HG02973 (cell line): ENCODE measurements at regions not wholly inside any gene's neighbourhood (a gene's known extent, or its start where the extent isn't known, plus 50 kb on each side); places are given as distances from the start of the nearest gene placed in this dataset.

Source experiments
- ATAC-seq: cut with Tn5 transposase; IDR thresholded peaks from one replicate; pipeline ENCODE4 v1.9.1; 2021; ENCODE audit warnings: moderate library complexity; ENCODE audit not compliant: unreplicated experiment

DNA sequence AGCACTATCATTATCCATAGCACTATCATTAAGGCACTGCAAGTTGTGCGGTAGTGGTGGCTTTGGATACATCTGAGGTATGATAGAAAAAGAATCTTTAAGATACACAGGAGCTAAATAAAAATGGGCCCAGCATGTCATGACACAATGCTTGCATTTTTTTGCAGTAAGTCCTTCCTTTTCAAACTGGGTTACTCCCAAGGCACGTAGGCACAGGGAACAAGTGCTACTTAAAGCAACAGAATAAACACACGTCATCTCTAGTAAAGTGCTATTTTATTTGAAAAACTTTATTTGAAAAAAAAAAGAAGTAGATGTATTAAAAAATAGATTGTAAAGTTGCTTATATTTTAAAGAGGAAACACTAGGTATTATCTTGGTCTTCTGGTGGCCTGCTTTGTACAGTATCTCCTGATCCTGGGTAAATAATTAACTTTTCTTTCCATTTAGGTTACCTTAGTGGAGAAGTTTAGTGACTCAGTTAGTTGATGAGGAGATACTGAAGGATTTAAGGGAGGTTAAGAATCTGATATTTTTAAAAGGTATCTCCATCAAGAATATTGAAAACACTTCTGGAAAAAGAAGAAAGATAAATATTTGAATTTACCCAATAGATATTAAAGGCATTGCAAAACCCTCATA, 129.6 kb downstream of the EDN1 start:
- no peak for ATAC-seq

DNA sequence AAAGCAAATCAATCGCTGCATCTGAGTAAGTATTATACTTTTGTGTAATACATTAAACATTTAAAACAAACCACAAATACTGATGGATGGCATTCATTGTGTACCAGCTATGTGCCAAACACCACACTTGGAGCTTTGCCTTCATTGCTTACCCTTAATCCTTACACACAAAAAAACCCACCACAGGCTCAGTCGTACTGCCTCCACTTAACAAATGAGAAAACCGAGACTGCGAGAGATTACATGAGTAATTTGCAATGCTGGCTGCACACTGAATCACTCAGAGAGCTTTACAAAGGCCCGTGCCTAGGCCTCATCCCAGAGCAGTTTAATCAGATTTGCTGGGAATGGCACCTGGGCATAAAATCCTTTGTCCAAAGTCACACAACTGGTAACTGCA, 130.5 kb downstream of the EDN1 start:
- ATAC-seq = no peak

DNA sequence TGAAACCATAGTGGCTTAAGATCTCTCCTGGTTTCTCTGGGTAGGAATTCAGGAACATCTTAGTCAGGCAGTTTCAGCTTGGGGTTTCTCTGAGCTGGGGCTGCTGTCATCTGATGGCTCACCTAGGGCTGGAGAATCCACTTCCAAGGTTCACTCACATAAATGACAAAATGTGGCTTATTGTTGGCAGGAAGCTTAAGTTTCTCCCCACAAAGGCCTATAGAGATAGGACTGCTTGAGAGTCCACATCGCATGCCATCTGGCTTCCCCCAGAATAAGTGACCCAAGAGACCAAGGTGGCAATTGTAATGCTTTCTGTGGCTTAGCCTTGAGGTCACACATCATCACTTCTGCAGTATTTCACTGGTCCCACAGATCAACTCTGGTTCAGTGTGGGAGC, 131.4 kb downstream of the EDN1 start:
- no peak for ATAC-seq

DNA sequence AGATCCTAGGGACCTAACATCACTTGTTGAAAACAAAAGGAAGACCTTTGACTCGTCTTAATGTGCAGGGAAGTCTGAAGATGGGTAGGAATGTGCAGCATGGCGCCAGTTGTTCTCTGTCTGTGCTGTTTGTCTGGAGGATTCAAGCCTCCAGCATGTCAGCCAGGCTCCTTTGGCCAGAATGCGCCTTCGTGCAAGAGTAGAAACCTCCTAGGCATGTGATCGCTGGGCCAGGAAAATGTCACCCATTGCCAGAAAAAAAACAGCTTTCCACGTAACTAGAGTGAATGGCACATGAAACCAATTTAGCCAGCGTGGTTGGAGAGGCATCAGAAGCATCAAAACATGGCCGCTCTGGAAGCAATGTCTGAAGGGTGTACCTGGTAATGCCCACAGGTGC, 132.7 kb downstream of the EDN1 start:
- ATAC-seq = no peak

DNA sequence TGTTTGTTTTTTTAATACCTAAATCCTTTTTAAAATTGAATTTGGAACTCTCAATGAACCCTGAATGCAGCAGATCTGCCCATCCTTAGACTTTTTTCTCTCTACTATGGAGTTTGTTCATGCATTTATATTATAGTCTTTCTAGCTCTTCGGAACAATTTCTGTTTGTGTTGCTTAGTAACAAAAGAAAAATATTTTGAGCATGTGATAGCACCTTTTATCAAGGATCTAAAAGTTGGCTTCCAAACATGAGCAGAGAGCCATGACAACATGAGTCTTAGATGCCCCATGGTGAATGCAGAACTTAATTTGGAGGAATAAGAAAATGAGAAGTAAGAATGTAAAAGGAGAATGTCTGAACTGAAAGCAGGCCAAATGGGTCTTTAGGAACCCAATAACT, 133.7 kb downstream of the EDN1 start:
- ATAC-seq = no peak

DNA sequence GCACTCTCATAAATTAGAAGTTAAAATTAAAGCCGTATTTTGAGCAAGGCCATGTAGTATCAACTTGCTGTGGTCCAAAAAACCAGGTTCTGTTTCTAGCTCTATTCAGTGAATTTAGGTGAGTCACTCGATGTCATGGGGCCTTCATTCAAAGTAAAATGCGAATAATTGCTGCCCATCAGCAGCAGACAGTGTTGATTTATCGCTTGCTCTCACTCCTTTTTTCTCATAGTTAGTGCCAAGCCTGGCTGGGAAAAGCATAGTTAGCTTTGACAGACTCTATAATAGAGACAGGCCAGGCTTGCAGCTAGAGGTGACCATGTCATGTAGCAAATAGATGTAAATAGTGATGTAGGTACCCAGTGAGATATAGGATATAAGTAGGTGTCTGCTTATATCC, 136.0 kb downstream of the EDN1 start:
- no peak for ATAC-seq

DNA sequence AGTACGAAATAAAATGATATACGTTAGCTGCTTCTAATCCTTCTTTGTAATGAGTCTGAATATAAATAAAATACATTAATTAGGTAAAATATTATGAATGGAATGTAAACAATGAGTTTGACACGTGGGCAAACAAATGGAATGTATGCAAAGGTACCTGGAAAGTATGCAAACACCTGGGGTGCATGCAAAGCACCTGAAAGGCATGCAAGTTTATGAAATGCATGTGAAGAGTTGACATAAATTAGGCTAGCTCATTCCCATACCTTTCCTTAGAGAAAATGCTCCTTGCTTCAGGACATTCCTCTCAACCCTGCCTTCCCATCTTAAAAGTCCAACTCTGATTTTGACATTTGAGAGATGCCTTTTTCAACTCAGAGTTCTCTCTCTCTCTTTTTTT, 140.9 kb downstream of the EDN1 start:
- ATAC-seq = no peak

DNA sequence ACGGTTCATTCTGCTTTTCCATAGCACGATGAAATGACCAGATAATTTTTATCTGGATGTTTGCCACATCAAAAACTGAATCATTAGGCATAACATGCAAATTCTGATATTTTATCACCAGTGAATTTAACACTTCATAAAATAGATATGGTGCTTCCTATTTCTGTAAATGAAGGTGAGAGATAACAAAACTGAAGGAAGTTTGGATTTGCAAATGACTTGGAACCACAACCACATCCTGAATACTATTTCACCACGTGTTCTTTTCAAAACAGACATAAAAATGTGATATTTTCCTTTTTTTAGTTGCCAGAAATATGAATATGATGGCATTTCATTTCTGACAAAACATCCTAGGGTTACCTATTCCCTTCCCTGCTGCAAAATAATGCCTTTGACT, 146.1 kb downstream of the EDN1 start:
- no peak for ATAC-seq

DNA sequence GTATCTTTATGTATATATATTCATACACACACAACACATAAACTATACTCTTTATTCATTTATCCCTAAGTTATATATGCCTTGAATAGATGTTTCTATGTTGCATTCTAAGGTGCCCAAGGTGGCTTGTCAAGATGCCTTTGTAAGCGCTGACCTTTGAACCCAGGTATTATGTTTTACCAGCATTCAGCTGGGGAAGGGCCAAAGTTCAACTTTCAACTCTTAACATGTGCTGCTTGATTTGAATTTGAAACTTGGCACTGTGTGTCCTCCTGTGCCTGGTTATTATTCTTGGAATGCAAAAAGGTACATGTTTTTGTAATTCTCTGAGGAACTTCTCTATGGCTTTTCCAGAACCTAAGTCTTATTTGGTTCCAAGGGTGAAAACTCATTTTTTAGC, 146.5 kb downstream of the EDN1 start:
- ATAC-seq = no peak

DNA sequence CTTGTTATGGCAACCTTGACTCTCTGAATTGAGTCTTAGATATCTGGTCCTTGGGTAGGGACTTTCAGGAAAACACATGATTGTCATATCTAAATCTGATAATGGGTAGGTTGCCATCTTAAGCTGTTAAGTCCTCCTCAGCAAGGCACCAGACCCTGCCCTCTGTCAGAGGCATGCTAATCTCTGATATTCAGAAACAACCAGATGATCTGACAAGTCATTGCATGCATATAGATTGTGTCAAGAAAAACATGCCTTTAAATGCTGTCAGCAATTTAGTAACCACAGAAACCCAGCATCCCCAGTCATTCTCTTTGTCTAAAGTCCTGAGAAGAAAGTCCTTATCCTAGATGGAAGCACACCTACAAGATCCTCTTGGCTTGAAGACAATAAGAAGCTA, 149.1 kb downstream of the EDN1 start:
- no peak for ATAC-seq

DNA sequence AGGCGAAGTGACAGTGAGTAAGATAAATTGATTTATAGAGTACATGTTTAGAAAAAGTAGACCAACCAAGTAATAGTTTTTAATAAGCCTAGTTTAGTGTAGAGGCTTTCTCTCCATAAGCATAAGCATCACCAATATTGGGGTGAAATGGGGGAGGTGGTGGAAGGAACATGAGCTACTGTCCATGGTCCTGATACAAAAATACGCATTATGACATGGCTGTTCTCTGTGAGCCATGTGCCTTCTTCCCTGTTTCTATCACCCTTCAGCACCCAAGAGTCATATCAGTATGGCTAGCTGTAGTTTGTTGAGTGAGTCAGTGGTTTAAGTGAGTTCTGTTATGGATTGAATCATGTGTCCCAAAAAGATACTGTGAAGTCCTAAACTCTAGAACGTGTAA, 150.8 kb downstream of the EDN1 start:
- ATAC-seq = no peak

DNA sequence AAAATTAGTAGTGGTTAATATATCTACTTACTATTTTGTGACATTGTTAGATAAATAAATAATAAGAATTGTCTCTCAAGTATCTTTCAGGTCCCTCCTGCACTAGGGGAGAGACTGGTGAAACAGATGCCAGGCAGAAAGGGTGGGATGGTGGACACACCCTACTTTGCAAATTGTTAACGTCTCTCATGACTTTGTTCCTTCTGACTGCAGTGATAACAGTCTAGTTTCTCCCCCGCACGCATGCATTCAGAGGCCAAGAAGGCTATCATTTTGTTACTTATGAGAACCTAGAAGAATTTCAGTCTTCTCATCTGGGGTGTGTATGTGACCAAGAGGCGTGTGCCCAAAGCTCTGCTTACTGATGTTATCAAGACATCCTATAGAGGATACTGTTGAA, 152.3 kb downstream of the EDN1 start:
- no peak for ATAC-seq

DNA sequence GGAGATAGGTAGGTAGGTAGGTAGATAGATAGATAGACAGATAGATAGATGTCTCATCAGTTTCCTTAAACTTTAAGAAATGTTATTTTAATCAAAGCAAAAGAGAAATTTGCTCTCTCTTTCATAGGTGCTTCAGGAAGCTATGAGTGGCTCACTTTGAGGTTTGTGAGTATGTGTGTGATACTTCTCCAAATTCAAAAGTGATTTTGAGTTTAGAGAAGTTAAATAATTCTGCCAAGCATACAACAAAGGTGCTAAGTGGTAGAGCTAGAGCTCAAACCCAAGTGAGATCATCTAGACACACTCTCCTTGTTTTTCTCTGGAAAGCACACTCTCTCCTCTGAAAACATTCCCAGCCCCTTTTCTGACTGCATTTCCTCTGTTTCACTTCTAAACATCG, 156.2 kb downstream of the EDN1 start:
- ATAC-seq = no peak

DNA sequence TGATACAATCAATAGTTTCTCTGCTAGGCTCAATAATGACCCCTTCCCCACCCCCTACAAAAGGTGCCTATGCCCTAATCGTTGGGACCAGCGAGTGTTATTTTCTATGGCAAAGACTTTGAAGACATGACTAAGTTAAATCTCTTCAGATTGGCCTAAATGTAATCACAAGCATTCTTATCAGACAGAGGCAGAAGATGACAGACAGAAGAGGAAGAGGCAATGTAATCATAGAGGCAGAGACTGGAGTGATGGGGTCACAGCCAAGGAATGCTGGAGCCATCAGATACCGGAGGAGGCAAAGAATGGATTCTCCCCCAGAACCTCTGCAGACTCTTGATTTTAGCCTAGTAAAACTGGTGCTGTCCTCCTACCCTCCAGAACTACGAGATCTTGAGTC, 159.3 kb downstream of the EDN1 start:
- ATAC-seq = no peak

DNA sequence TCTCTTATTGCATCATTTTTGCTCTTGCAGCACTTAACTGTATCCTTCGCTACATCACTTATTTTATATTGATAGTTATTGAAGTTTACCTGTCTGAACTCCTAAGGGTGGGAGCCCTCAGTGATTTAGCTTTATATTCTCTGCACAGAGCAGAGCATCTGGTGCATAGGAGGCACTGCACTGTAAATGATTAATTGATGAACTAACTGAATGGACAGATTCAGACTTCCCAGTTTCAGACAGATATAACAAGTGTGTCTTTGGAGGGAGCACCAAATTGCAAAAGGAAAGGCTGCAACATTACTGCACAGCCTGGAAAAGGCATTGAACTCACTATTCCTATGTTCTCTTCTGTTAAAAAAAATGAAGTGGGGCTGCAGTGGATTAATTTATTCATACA, 160.3 kb downstream of the EDN1 start:
- no peak for ATAC-seq

DNA sequence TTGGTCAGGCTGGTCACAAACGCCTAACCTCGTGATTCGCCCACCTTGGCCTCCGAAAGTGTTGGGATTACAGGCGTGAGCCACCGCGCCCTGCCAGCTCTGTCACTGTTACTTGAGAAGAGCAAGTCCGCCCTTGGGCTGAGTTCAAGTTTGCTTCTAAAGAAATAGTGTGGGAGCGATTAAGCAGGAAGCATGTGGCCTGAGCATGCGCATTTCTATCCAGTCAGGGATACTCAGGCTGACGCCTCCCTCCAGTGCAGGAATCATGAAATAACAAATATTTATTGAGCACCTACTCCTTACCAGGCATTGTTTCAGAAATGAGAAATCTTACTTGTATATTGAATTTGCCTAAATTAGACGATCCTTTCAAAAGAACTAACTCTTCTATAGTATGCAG, 166.2 kb downstream of the EDN1 start:
- no peak for ATAC-seq

DNA sequence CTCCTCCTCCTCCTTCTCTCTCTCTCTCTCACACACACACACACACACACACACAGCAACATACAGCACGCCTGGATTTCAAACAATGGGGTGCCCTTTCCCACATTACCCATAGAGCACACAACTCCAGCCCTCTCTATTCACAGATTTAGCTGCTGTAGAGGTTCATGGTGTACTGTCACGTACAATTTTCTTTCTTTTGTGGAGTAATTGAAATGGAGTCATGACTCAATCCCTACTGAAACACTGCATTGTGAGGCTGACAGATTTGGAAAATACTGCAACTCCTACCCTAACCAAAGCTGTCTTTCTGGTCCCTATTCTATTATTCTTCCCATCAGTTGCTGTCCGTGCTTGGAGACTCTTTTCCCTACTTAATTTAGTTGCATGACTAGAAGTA, 166.9 kb downstream of the EDN1 start:
- ATAC-seq = no peak

DNA sequence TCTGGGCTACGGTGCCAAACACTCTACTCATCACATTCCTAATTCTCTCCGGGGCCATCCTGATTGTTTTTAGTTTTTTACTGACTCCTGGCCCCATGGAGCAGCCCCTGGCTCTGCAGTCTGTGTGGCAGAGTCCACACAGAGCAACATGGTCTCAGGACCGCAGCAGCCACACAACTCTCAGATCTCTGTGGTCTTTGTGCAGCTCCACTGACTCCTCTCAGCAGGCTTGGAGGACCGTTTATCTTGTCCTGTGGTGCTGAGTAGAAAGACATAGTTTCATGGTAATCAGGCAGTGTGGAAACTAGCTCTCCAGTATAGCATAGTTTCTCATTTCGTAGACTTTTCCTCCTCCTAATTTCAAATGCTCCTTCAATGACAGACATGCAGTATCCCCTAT, 168.4 kb downstream of the EDN1 start:
- no peak for ATAC-seq

DNA sequence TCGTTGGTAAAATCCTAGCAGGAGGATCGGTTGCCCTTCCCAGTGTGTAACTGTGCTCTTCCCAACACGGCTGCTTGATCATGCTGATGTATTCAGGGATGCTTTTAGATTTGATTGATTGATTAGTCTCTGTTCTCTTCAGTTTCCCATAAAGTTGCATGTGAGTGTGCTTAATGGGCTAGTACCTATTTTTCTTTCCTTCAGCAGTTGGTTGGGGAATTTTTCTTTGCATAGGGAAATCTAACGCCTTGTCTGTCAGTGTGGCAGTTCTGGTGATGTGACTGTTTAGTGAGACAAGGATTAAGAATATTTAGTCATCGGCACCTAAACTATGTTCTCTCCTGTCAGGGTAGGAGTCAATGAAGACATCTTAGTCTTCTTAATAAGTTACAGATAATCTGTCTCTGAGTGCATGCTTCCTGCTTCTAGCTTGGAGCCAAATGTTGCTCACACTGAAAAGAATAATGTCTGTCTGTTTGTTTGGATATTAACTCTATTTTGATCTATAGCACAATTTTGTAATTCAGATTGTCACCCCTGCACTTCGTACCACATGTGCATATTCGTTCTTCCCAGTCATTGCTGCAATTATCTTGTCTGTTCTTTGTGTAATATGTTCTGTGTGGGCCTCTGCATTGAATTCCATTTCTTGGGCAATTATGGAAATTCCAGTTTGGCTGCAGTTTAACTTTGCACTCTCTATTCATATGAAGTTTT, 169.9 kb downstream of the EDN1 start:
- ATAC-seq = no peak

DNA sequence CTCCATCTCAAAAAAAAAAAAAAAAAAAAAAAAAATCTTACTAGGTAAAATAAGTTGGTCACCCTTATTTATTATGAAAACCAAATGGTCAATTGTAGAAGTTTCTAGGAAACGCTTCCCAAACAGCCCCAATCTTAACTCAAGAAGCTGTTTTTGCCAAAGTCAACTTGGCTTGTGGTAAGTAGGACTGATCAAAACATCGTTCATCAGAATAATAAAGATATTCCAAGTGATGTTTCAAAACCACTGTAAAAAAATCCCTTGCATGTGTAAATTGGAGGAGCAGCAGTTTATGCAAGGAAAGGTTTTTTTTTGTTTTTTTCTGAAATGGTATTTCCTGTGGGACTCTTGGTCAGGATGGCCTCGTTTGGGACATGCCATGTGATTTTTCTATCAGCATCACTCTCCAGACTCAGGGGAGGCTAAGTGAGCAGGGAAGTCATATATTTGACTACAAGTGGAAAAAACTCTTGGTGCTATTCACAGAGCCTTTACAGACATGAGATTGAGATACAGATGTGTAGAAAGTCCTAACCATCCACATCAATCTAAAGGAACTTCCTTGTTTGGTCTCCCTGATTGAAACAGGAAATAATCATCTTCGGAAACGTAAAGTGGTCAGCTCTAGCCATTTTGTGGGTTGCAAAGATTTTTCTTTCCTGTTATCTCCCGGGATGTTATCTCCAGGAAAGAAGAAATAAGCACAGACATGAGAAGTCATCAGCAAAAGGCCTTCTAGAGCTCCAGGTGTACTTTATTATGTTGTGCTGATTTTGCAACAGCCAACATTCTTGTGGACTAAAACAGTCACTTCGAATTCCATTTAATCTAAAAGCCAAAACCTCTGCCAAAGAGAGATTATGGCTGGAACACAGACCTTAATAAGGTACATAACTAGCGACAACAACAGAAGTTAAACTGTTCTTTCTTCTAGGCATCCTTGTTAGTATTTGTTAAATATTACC, 177.8 kb downstream of the EDN1 start:
- ATAC-seq = no peak

DNA sequence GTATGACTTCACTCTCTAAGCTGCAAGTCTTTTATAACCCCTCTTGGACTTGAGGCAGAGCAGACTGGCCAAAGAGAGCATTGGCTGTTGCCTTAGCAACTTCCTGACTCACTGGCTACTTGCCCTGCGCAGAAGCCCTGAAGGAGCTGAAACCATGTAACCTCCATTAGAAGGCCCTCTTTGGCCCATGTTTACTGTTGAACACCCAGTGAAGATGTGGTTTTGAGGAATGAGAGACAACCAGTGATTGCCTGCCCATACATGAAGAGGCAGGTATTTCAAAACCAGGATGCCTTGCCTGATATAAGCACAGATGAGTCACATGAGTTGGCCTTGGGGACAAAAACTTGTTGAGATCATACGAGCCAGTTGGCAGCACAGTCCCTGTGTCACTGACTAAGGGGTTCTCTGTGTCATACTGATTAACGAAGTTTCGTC, 182.5 kb downstream of the EDN1 start:
- no peak for ATAC-seq

DNA sequence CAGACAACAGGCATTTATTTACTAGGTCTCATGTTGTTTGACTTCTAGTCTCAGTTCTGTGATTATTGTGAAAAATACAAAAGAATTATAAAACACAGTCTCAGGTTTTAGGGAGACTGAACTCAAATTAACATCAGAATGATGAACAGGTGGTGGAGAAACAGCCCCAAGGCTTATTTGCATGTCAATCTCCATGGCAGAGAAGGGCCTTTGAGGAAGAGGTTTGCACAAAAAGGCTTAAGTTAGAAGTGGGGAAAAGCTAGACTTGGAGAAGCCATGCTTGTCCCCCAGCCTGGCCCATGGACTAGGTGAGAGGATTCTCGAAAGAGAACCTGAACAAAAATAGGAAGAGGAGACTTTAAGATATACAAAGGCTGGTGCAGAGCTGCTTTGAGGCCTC, 183.3 kb downstream of the EDN1 start:
- no peak for ATAC-seq
